ENCODE measurements at regions not wholly inside any gene's neighbourhood (a gene's known extent, or its start where the extent isn't known, plus 50 kb on each side); places are given as distances from the start of the nearest gene placed in this dataset.
"Not testable (repeated sequence)": the region's sequence is repeated elsewhere in the genome, so short reads cannot be mapped to it uniquely, and the experiment has no call there.

DNA sequence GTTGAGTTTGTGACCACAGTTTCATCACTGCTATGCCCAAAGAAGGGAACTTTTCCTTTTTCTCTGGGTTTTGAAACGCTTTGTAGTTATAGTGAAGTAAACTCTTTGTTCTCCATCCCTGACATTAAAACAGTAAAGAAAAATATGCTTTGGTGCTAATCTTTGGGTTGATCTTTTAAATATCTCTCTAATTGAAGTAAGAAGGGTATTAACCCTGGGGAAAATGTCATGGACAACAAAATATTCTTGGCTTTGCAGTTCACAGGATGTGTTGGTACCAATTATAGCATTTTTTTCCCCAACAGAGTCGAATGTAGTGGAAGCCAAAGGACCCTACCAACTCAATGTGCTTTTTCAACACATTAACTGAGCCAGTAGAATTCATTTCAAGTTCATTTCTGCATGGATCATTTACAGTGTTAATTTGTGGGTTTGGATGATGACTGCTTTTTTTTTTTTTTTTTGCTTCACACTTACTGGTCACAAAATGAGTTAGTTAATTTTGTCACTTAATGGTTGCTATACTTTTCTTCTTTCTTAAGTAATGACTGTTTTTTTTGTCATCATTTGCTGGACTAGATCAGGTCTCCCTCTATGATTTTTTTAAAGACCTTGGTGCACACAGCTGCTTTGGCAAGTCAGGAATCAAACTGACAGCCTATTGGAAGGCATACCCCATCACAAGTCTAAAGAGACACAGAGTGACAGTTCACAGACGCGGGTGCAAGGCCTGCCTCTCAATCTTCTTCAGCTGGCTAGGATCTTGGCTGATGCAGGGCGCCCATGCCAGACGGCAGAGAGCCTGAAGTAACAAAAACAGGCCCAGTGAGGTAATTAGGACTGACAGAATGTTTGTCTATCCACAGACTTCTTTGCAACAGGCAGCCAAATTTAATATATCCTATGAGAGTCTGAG lies 98.8 kb upstream of the MMADHC start:
- TF ChIP-seq, protein P1, sequence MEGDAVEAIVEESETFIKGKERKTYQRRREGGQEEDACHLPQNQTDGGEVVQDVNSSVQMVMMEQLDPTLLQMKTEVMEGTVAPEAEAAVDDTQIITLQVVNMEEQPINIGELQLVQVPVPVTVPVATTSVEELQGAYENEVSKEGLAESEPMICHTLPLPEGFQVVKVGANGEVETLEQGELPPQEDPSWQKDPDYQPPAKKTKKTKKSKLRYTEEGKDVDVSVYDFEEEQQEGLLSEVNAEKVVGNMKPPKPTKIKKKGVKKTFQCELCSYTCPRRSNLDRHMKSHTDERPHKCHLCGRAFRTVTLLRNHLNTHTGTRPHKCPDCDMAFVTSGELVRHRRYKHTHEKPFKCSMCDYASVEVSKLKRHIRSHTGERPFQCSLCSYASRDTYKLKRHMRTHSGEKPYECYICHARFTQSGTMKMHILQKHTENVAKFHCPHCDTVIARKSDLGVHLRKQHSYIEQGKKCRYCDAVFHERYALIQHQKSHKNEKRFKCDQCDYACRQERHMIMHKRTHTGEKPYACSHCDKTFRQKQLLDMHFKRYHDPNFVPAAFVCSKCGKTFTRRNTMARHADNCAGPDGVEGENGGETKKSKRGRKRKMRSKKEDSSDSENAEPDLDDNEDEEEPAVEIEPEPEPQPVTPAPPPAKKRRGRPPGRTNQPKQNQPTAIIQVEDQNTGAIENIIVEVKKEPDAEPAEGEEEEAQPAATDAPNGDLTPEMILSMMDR (IDR thresholded peaks at IDR 0.05; ENCODE audit: insufficient read depth, low read length, severe bottlenecking): no peak
- DNase-seq (ENCODE audit: low read depth) (no peak), FAIRE-seq (no peak)
- Histone ChIP-seq H3K36me3 (ENCODE audit: control insufficient read depth, insufficient read depth, low read length) (no peaks in the 10 kb centered on the region), H3K4me3 (ENCODE audit: low read depth, low read length) (no peak overlapping the region), H3K27me3 (ENCODE audit: control insufficient read depth, insufficient read depth, low read length) (no peaks in the 10 kb centered on the region)

DNA sequence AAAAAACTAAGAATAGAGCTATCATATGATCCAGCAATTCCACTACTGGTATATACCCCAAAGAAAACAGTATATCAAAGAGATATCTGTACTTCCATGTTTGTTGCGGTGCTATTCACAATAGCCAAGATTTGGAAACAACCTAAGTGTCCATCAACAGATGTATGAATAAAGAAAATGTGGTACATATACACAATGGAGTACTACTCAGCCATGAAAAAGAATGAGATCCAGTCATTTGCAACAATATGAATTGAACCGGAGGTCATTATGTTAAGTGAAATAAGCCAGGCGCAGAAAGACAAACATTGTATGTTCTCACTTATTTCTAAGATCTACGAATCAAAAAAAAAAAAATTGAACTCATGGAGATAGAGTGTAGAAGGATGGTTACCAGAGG lies 97.8 kb upstream of the MMADHC start:
- H3K4me3 ChIP-seq (ENCODE audit: low read depth, low read length); H3K36me3 ChIP-seq (ENCODE audit: control insufficient read depth, insufficient read depth, low read length); DNase-seq (ENCODE audit: low read depth); FAIRE-seq; H3K27me3 ChIP-seq (ENCODE audit: control insufficient read depth, insufficient read depth, low read length): not testable (repeated sequence)

DNA sequence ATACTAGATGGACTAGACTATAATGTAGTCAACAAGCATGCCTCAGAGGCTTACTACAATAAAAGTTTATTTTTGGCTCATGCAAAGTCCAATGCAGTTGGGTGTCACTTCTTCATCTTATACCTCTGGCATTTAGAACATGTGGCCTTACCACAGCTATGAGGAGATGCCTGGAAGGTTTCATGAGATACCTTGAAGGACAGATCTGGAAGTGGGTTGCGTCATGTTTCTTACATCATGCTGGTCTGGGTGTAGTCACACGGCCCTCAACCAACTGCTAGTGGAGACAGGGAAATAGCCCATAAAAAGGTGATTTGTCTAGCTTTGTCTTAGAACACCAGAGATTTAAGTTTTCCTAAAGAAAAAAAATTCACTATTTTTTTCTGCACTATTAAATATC lies 91.7 kb upstream of the MMADHC start:
- Histone ChIP-seq H3K36me3 (ENCODE audit: control insufficient read depth, insufficient read depth, low read length) (no peaks in the 10 kb centered on the region), H3K27me3 (ENCODE audit: control insufficient read depth, insufficient read depth, low read length) (no peaks in the 10 kb centered on the region), H3K4me3 (ENCODE audit: low read depth, low read length) (no peak overlapping the region)
- no peak for FAIRE-seq
- peak; percentile 45 for DNase-seq (ENCODE audit: low read depth)
- TF ChIP-seq, protein P1 (IDR thresholded peaks at IDR 0.05; ENCODE audit: insufficient read depth, low read length, severe bottlenecking): no peak

DNA sequence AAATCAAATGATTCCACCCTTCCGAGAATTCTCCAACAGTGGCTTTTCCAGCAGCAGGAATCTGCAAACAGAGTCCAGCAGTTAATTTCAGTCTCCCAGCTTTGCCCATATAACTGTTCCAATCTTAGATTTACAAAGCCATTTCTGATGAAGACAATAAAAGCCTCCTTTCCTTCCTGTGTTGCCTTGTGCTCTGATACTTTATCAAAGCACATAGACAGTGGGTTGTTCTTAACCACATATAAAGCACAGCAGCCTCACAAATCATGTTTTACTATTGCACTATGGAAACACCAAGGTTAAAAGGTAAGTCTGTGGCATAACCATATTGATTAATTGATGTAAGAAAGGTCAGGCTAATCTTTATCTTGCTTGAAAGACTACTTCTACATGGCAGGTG lies 89.8 kb upstream of the MMADHC start:
- Histone ChIP-seq H3K4me3 (ENCODE audit: low read depth, low read length) (no peak overlapping the region), H3K27me3 (ENCODE audit: control insufficient read depth, insufficient read depth, low read length) (no peaks in the 10 kb centered on the region), H3K36me3 (ENCODE audit: control insufficient read depth, insufficient read depth, low read length) (no peaks in the 10 kb centered on the region)
- no peak for DNase-seq (ENCODE audit: low read depth)
- TF ChIP-seq, protein P1 (IDR thresholded peaks at IDR 0.05; ENCODE audit: insufficient read depth, low read length, severe bottlenecking): no peak
- no peak for FAIRE-seq

DNA sequence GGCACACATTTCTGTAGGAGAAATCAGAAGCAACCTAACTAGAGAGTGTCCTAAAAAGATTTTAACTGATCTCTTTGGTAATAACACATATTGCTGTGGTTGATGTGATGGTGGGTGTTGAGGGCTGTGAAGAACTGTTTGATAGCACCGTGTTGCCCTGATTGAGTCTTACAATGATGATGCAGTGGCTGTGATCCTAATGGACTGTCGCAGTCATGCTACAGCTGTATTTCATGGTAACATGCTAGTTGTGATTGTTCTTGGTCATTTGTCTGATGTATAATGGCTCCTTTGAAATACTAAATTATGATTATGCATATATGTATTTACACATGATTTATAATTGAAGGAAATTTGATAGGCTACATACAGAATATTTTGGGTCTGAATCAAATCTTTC lies 82.5 kb upstream of the MMADHC start:
- H3K36me3 ChIP-seq (ENCODE audit: control insufficient read depth, insufficient read depth, low read length): no peaks in the 10 kb centered on the region
- FAIRE-seq (no peak), DNase-seq (ENCODE audit: low read depth) (no peak)
- no peak overlapping the region for H3K4me3 ChIP-seq (ENCODE audit: low read depth, low read length)
- TF ChIP-seq, protein P1 (IDR thresholded peaks at IDR 0.05; ENCODE audit: insufficient read depth, low read length, severe bottlenecking): no peak
- no peaks in the 10 kb centered on the region for H3K27me3 ChIP-seq (ENCODE audit: control insufficient read depth, insufficient read depth, low read length)

DNA sequence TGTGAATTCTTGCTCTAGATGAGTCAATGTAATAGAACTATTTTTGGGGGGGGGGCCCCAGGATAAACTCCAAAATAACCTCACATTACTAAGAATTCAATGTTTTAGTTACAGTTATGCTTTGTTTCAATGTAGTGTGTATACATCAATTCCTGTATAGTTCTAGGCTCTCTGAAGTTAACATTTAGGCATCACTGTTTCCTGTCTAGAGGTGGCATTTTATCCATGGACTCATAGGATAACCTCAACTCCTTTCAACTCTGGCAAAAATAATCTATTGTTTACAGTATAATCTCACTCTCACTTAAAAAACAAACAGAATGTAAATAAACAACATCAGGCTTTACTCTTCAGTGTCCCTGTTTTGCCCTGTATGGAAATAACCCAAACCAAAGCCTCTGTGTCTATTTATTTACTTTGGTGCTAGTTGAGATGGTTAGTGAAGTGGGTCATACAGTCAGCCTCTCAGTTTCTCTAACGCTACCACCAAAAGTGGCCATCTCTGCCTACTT lies 79.3 kb upstream of the MMADHC start:
- TF ChIP-seq, protein P1 (IDR thresholded peaks at IDR 0.05; ENCODE audit: insufficient read depth, low read length, severe bottlenecking): no peak
- Histone ChIP-seq H3K4me3 (ENCODE audit: low read depth, low read length) (no peak overlapping the region), H3K36me3 (ENCODE audit: control insufficient read depth, insufficient read depth, low read length) (no peaks in the 10 kb centered on the region), H3K27me3 (ENCODE audit: control insufficient read depth, insufficient read depth, low read length) (no peaks in the 10 kb centered on the region)
- no peak for FAIRE-seq
- no peak for DNase-seq (ENCODE audit: low read depth)

All from bronchial epithelial cell (primary cell).